ENCODE measurements at regions not wholly inside any gene's neighbourhood (a gene's known extent, or its start where the extent isn't known, plus 50 kb on each side); places are given as distances from the start of the nearest gene placed in this dataset.

DNA sequence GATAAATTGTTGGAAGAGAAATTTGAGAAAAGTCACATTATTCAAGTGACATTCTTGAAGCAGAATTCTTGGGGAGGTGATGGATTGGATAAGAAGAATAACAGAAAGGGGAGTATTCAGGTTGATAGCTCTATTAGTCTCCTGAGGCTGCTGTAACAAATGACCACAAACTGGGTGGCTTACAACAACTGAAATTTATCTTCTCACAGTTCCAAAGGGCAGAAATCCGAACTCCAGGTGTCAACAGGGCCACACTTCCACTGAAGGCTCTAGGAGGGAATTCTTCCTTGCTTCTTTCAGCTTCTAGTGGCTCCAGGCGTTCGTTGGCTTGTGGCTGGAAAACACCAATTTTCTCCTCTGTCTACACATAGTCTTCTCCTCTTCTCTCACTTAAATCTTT lies 99.8 kb downstream of the TES start:
- DNase-seq = no peak

DNA sequence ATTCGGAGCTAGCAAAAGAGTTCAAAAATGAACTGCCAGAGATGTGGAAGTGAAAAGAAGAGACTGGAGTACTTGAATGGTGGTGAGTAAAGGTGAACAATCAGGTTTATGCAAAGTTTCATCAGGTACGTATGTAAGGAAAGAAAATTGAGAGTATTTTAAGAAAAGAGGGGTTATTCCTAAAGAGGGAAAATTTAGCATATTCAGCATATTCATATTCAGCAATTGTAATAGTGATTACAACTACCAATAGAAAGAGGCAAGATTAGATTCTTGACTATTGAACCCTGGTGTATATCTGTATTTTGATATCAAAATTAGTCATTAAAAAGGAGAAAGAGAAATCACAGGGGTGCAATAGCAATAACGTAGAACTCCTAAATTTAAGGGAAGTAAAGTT lies 100.9 kb downstream of the TES start:
- DNase-seq = no peak

DNA sequence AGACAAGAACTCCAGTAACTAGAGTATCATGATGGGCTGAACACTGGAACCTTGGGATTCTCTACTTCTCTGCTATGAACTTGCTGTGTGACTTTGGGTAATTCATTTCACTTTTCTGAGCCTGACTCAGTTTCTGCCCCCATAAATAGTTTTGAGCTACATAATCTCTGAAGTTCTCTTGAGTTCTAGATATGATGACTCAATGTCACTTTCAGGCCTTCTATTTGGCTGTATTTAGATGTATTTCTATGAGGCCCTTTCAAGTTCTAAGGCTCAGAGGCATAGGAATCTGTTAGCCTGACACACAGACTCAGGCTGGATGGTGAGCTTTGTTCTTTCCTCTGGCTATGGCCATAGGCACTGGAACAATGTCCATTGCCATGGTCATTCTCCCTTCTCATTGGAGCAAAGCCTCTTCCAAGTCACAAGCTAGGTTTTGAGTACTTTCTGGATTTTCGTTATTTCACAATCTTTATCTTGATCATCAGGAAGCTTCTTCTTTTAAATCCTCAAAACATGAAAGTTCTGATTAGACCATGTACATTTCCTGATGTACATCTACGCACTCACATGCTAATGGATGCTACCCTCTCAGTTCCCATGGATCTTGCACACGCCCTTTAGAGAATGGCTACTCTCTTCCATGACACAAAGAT lies 101.6 kb downstream of the TES start:
- DNase-seq = no peak

DNA sequence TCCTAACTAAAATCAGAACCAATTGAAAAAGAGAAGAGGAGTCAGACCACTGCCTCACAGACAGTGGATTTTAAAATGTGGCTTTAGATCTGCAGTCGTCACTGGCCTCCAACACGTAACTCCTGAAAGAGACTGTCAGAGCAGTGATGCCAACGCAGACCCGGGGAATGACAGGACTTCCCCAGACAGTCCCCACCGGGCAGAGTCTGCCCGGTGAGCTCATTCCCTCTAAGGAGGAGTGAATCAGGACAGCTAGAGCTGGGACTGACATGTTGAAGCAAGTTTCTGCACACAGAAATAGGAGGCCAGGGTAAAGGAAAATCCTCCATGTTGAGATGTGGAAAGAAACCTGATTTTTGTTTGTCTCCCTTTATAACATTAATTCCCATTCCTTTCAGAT lies 105.0 kb downstream of the TES start:
- DNase-seq = no peak

DNA sequence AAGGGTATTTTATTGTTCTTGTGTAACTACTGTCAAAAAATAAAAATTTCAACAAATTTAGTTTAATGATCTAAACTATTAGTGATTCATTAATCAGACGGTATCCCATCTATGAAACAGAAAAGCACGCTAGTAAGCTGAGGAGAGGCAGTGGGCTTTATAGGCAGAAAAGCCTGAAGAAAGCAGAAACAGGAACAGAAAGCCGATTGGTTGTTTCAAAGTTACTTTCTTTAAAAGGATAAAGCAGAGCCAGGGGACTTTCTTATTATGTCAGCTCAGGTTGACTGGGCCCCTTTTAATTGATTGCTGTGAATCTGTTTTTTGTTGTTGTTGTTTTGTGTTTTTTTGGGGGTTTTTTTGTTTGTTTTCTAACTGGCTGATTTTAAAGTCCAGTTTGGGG lies 105.5 kb downstream of the TES start:
- no peak for DNase-seq

DNA sequence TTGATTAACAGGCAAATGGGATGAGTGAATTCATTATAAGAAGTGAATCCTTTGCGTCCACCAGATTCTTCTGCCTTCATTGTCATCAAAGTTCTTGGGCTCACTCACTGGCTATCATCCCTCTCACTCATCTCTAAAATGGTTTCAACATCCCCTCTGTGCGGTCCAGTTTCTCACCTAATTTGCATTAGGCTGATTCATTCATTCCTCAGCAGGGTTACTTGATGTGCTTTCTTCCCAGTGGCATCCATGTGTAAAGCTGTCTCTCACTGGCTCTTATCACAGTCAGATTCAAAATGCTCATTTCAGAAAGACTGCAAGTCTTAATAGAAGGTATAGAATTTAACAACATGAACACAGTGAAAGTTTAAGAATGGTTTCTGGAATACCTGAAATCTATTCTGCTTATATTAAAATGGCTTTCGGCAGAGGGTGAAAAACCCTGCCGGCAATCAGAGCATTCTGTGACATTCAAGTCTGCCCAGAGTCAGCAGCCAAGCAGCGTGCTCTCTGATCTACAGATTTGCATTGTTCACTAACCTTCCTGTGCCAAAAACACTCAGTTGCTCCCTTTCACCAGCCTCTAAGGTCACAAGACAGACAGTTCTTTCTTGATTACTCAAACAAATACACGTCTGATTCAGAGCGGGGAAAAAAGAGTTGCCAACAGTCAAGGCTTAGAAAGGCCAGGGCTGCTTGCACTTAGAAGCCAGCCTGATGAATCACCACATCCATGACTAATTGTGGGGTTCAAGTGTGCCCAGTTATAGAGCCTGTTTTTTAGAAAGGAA lies 106.7 kb downstream of the TES start:
- DNase-seq = no peak

DNA sequence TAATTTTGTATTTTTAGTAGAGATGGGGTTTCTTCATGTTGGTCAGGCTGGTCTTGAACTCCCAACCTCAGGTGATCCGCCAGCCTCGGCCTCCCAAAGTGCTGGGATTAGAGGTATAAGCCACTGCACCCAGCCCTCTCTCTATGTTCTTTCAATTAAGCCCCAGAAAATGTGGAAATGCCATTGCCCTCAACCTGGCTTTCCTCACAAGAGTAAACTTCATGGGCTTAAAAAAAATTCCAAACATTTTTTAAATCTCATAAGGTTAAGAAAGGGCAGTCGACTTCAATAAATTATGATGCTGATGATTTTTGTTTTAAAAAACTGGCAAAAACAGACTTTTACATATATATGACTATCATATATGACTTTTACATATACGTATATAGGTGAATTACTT lies 107.6 kb downstream of the TES start:
- no peak for DNase-seq

DNA sequence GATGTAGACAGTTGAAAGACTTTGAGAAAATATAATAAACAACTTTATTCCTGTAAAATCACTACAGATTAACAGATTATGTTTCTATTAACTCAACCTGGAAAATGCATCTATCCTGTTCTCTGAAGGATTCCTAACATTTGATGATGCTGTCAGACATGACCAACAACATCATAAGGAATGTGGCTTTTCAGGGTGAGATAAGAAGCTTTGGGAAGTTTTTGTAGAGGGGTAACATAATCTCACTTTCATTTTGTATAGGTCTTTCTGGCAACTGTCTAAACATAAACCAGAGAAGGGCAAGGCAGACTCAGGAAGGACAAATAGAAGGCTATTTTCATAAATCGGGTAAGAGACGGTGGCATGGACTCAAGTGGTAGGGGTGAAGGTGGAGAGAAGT lies 112.2 kb downstream of the TES start:
- DNase-seq = no peak

DNA sequence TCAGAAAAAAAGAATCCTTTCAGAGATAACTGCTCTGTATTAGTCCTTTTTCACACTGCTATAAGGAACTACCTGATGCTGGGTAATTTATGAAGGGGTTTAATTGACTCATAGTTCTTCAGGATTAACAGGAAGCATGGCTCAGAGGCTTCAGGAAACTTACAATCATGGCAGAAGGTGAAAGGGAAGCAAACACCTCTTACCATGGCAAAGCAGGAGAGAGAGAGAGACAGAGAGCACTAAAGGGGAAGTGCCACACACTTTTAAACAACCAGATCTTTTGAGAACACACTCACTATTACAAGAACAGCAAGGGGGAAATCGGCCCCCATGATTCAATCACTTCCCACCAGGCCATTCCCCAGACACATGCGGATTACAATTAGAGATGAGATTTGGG lies 114.2 kb downstream of the TES start:
- DNase-seq = no peak

DNA sequence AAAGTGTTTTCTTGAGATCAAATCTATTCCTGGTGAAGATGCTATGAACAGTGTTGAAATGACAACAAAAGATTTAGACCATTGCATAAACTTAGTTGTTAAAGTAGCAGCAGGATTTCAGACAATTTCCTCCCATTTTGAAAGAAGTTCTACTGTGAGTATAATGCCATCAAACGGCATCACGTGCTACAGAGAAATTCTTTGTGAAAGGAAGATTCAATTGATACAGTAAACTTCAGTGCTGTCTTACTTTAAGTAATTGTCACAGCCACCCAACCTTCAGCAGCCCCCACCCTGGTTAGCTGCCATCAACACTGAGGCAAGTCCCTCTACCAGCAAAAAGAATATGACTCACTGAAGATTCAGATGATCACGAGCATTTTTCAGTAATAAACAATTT lies 115.2 kb downstream of the TES start:
- no peak for DNase-seq

DNA sequence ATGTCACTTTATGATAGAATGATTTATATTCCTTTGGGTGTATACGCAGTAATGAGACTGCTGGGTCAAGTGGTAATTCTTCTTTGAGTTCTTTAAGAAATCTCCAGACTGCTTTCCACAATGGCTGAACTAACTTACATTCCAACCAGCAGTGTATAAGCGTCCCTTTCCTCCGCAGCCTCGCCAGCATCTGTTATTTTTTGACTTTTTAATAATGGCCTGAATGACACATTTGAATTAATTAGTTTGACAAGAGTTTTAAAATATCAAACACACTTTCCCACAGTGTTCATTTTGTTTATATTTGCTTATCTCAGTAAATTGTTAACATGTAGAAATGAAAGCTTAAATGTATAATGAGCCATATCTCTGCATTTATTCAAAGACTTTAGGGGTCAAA lies 116.8 kb downstream of the TES start:
- DNase-seq = no peak

DNA sequence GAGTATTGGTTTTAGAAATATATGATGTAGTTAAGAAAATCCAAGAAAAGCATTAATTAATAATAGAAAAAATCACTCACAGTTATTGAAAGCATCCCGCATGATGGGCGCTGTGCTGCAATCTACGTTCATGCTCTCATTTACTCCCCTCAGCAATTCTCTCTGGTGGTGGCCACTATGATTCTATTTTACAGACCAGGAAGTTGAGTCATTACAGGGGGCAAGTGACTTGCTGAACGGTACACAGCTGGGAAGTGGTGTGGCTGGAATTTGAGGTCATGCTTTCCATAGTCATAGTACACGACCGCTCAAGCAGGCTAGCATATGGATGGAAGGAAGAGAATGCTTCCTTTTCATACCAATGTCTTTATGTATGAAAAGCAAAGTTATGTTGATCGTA lies 117.4 kb downstream of the TES start:
- DNase-seq = no peak

DNA sequence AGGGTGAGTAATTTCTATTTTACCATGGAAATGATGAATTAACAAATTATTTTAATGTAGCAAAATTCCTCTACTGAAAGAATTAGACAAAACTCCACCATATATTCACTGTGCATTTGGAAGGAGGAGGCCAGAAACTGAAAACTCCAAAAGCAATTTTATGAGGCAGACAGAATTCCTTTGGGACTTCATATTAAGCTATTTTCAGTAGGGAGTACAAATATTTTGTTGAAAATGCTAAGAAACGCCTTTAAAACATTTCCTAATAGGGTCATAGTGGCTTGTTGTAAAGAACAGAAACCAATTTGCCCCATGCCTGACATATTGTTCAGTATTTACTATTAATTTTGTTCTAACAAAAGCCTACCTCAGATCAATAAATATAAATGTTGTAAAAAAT lies 117.8 kb downstream of the TES start:
- no peak for DNase-seq

DNA sequence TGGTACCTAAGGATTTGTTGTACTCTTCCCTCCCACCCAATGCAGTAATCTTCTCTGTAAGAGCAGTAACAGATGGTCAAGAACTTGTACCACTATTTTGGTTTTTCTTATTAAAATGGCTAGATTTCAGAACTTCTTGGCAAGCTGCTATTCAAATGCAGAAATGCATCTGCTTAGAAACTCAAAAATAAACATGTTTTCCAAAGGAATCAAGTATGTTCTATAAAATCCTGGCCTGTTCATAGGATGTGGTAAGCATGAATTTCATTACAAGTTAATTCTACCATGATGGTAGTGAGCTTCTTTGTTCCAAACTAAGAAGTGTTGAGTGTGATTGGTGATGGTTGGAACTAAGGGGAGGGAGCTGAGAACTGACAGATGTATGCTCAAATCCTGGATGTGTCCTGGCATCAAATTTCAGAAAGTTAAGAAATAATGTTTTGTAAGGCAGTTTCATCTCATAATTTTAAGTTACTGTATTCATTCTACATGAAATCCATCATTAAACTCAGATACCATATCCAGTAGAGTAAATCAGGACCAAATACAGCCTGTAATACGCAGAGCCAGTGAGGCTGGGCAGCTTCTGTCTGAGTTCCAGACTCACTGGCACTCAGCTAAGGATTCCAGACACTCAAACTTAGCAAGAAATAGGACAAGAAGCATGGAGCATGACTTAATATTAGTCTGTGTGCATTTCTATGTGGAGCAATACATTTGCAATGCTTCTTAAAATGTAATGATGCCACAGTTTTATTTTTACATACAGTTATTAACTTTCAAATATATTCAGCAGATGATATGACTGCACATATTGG lies 119.6 kb downstream of the TES start:
- no peak for DNase-seq

DNA sequence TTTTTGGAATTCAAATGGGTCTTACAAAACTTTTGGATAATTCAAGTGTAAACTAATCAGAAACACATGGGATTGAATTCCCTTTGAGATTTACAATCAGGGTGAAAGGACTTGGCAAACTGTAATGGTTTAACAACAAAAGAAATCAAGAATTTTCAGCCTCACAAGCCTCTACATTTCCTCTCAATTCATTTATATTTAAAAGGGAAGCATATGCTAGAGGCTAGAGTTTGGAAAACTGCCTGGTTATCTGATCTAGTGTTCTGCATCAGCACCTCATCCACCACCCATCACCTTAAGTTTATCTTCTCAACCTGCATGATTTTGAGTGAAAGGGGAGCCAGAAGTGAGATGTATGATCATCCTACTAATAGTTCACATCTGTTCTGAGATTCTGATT lies 120.7 kb downstream of the TES start:
- no peak for DNase-seq

DNA sequence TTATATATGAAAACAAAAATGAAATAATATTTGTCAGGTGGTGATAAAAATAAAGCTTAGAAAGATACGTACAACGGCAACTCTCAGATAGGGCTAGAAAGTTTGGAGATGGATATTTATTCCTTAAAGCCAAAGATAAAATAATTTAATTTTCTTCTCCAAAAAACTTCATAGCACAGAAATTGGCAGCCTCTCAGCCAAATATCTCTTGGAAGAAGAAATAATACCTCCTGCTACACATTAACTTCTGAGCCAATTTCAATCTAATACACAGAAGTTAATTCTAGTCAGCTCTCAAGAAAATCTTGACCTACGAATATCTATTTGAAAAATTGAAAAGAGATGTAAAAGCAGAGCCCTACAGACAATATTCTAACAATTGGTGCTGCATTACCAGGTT lies 122.4 kb downstream of the TES start:
- DNase-seq = no peak

DNA sequence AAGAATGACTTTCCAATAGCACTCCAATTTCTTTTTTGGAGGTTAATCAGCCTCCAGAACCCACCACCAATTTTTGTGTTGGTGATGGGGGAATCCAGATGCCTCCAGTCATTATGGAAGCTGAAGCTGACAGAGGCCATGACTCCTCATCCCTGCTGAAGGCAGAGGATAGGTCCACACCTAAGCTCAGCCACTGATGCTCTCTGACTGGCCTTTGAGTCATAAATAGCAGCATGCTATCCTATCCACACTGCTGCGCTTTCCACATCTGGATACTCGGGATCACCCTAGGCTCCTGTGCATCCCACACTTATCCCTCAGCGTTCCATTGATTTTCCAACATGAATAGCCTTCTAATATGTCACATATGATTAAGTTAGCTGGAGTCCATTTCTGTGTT lies 124.2 kb downstream of the TES start:
- no peak for DNase-seq

DNA sequence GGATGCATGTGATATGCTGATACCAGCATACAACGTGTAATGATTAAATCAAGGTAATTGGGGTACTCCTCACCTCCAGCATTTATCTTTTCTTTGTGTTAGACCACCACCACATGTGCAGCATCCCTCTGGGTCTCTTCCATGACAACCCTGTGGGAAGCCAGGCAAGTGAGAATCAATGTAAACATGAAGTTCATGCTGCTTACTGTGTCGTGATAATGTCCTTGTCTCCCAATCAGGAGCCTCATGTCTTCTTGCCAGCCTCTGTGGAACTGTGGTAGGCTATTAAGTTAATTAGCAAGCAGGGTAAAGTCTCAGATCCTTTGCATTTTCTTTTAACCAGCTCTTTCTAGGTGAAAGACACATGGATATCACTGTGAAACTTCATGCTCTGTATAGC lies 126.7 kb downstream of the TES start:
- DNase-seq = no peak

DNA sequence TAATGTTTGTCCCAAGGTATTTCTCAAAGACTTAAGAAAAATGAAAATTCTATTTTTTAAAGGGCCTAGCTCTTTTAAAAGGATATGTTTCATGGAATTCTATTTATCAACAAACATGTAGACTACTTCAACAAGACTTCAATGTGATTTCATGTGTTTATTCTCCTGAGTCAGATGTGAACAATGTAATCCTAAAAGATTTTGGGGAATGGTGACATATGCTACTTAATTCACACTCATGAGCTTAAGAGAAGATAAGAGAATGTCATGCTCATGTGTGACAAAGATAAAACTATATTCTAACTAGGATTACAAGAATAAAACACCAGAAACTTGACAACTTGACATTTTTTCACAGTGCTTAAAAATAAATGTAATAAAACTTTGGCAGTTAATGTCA lies 127.5 kb downstream of the TES start:
- DNase-seq = no peak

DNA sequence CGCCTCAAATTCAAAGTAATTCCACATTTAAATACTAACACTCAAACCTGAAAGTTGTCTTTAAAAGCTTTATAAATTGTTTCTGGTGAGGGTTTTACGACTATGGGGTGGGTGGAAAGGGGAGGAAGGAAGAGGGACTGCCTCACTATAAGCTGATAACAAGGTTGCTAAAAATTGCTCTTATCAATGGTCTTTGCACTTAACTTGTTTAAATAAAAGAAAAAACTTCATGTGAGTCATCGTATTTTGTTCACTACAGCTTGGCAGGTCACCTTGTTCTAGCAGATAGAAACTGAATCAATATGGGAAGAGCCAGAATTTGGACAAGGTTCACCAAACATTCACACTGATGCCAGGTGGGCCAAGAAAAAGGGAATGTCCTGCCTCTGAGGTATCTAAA lies 129.2 kb downstream of the TES start:
- no peak for DNase-seq

DNA sequence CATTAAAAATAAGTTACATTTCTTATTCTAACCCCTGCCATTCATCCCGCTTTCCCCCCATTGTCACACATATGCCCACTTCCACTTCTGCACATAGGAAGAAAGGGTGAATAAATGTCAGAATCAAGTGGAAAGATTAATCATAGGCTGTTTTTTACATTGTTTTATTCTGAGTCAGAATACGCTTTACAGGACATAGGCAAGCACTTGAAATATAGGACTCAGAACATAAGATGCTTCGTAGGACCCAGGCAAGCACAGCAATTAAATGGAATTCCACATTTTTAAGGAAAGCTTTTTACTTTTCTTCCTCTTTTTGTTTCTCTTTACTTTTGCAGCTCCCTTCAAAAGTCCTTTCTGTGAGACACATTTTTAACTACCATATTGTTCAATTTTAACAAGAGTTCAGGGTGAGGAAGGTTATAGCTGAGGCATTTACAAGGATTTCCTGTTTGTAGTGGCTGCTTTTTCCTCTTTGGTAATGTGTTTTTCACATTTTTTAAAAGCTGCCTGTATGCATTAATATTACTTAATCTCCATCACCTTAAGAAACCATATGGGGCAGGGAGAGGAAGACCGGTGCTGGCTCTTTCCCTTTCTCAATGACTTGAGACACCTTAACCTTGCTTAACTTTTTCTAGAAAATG lies 130.0 kb downstream of the TES start:
- no peak for DNase-seq

DNA sequence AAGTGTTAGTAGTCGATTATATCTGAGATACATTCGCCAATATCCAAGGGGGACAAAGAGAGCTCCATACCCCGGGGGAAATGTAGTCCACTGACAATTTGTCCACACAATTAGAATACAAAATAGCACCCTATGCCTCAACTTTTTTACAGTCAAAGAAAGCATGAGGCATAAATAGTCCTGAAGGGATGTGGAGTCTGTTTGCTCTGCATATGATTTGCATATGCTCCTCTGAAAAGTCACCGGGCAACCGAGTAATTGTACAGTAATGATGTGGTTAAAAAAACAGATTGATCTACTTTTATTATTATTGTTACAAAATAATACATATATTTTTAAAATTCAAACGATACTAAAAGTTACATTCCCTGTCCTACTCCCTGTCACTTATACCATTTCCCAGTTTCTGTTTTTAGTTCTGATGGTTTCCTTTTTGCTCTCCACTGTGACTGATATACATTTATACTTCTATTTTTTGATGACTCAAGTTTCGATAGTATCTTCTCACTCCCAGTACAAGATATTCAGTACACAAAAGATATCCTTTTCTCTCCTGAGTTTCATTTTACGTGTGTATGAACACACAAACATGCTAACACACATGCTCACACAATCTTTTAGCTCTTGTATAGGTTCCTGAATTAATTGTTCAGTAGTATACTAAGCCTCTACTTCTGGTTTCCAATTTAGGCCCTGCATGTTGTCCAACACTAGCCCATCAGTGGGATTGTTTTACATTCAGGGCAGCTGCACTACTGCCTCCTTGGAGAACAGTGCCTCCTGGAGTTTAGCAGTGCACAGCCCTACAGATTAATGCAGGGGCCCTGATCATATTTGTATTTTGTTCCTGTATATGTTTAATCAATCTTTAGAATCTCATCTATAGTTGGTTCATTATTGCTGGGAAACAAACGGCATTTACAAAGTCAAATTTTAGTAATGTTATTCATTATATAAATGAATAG lies 130.9 kb downstream of the TES start:
- DNase-seq = no peak
